Neural progenitor cell (in vitro differentiated cells): ENCODE measurements at regions not wholly inside any gene's neighbourhood (a gene's known extent, or its start where the extent isn't known, plus 50 kb on each side); places are given as distances from the start of the nearest gene placed in this dataset.

Experiments
- EZH2 ChIP-seq: fragments of 200-600 bp; sonication (generic); IDR thresholded peaks from 2 replicates; pipeline ENCODE4 v1.6.1; 2017; ENCODE audit warnings: antibody characterized with exemption, mild to moderate bottlenecking, moderate library complexity
- EZH2phosphoT487 ChIP-seq: fragments of 200-600 bp; sonication (generic); IDR thresholded peaks from 2 replicates; pipeline ENCODE4 v1.6.1; 2017; ENCODE audit warnings: antibody characterized with exemption
- TF ChIP-seq, protein P1 (sequence below): fragments of 200-600 bp; sonication (generic); IDR thresholded peaks from 2 replicates; pipeline ENCODE4 v1.5.1; 2017; ENCODE audit warnings: antibody characterized with exemption, mild to moderate bottlenecking

DNA sequence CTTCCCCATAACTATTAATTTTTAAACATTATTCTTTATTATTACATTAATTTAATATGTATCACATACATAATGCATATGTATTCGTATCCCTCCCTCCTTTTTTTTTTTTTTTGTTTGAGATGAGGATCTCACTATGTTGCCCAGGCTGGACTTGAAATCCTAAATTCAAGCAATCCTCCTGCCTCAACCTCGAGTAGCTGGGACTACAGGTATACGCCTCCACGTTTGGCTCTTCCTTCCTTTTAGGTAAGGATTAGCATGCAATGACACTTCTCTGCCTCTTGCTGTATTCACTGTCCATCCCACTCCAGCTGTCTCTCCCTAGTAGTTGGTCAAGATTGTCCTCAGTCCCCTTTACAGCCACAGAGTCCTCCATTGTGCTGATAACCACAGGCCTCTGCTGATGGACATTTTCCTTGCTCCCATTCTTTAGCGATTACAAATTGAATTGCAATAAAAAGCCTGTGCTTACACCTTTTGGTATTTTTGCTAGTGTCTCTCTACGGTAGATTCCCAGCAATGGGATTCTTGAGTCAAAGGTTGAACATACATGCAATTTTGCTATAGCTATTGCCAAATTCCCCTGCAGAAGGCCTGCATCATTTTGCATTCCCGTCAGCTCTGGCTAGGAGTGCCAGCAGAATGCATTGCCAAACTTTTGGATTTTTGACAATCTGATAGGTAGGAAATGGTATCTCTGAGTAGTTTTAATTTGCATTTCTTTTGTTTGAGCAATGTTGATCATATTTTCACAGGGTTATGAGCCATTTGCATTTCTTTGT lies 156.6 kb downstream of the SMAD6 start:
- TF ChIP-seq, protein P1, sequence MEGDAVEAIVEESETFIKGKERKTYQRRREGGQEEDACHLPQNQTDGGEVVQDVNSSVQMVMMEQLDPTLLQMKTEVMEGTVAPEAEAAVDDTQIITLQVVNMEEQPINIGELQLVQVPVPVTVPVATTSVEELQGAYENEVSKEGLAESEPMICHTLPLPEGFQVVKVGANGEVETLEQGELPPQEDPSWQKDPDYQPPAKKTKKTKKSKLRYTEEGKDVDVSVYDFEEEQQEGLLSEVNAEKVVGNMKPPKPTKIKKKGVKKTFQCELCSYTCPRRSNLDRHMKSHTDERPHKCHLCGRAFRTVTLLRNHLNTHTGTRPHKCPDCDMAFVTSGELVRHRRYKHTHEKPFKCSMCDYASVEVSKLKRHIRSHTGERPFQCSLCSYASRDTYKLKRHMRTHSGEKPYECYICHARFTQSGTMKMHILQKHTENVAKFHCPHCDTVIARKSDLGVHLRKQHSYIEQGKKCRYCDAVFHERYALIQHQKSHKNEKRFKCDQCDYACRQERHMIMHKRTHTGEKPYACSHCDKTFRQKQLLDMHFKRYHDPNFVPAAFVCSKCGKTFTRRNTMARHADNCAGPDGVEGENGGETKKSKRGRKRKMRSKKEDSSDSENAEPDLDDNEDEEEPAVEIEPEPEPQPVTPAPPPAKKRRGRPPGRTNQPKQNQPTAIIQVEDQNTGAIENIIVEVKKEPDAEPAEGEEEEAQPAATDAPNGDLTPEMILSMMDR: no peak
- TF ChIP-seq EZH2 (no peak), EZH2phosphoT487 (no peak)
